Tibial artery (tissue), 4 donors: ENCODE measurements at regions not wholly inside any gene's neighbourhood (a gene's known extent, or its start where the extent isn't known, plus 50 kb on each side); places are given as distances from the start of the nearest gene placed in this dataset.

Experiments
- DNase-seq, 2 donors: peaks; one replicate each; pipeline ENCODE4 v3.0.0-alpha.2; 2019
- H3K27ac ChIP-seq, 2 donors: fragments of 200-600 bp; sonication (generic) in 1 of 2; 1 replicate in 1 of 2; 2 replicates in 1 of 2; pipeline ENCODE4 v1.5.1; 2018 to 2019; ENCODE audit warnings: mild to moderate bottlenecking in 1 of 2
- H3K27me3 ChIP-seq, 2 donors: fragments of 200-600 bp; sonication (generic) in 1 of 2; one replicate each; pipeline versions ENCODE4 v1.5.1 to v1.6.0; 2016 to 2019
- H3K36me3 ChIP-seq, 3 donors: fragments of 200-600 bp; sonication (generic) in 2 of 3; one replicate each; pipeline ENCODE4 v1.5.1; 2016 to 2019; ENCODE audit warnings: mild to moderate bottlenecking in 2 of 3
- H3K4me1 ChIP-seq, 4 donors: fragments of 200-600 bp; sonication (generic) in 2 of 4; 1 replicate in 3 of 4; 2 replicates in 1 of 4; pipeline ENCODE4 v1.5.1; 2016 to 2019
- H3K4me3 ChIP-seq, 2 donors: fragments of 200-600 bp; sonication (generic) in 1 of 2; 1 replicate in 1 of 2; 2 replicates in 1 of 2; pipeline ENCODE4 v1.5.1; 2018 to 2019; ENCODE audit warnings: mild to moderate bottlenecking in 2 of 2
- H3K9me3 ChIP-seq, 3 donors: fragments of 200-600 bp; sonication (generic) in 1 of 3; one replicate each; pipeline ENCODE4 v1.5.1; 2016 to 2019
- CTCF ChIP-seq, 2 experiments: fragments of 200-600 bp in 1 of 2; fragments of 450-650 bp in 1 of 2; IDR thresholded peaks; one replicate each; pipeline ENCODE4 v1.5.1; 2017 to 2019; ENCODE audit warnings: antibody characterized with exemption in 2 of 2, mild to moderate bottlenecking in 1 of 2, moderate library complexity in 1 of 2
- intact Hi-C: fragments of 100-400 bp; cut with DNase I; formaldehyde crosslinking; loops from one replicate; pipeline ENCODE4 v1.15.0; 2023; ENCODE audit warnings: low total_unique reads

GRCh38 chr7:119395024-119395423 lies 878.0 kb upstream of the KCND2 start:
- H3K4me1 ChIP-seq, result no peaks in the 10 kb centered on the region
- no peaks in the 10 kb centered on the region for H3K36me3 ChIP-seq
- no peak for TF ChIP-seq CTCF (IDR thresholded peaks at IDR 0.05)
- H3K27ac ChIP-seq, result no peak overlapping the region
- intact Hi-C loops, result no loop called here
- H3K27me3 ChIP-seq, result no peaks in the 10 kb centered on the region
- H3K4me3 ChIP-seq, result no peak overlapping the region
- DNase-seq, result no peak
- H3K9me3 ChIP-seq, result no peaks in the 10 kb centered on the region

- Histone ChIP-seq H3K4me3 (no peak overlapping the region), H3K36me3 (no peaks in the 10 kb centered on the region), H3K27me3 (no peaks in the 10 kb centered on the region), H3K9me3 (no peaks in the 10 kb centered on the region), H3K4me1 (no peaks in the 10 kb centered on the region), H3K27ac (no peak overlapping the region)
- no peak for TF ChIP-seq CTCF (IDR thresholded peaks at IDR 0.05)
- intact Hi-C loops, result no loop called here
- DNase-seq, result no peak
These were observed 875.8 kb upstream of the KCND2 start for GRCh38 chr7:119397156-119397555.

GRCh38 chr7:119408596-119408995 lies 864.4 kb upstream of the KCND2 start:
- no peak overlapping the region for H3K4me3 ChIP-seq
- no peaks in the 10 kb centered on the region for H3K9me3 ChIP-seq
- H3K4me1 ChIP-seq, result no peaks in the 10 kb centered on the region
- no peak overlapping the region for H3K27ac ChIP-seq
- intact Hi-C loops, result no loop called here
- no peak for TF ChIP-seq CTCF (IDR thresholded peaks at IDR 0.05)
- H3K27me3 ChIP-seq, result no peaks in the 10 kb centered on the region
- H3K36me3 ChIP-seq, result no peaks in the 10 kb centered on the region
- DNase-seq, result no peak

- H3K36me3 ChIP-seq, result no peaks in the 10 kb centered on the region
- H3K4me3 ChIP-seq, result no peak overlapping the region
- TF ChIP-seq CTCF (IDR thresholded peaks at IDR 0.05), result no peak
- no peaks in the 10 kb centered on the region for H3K27me3 ChIP-seq
- intact Hi-C loops, result no loop called here
- H3K27ac ChIP-seq, result no peak overlapping the region
- no peaks in the 10 kb centered on the region for H3K4me1 ChIP-seq
- no peak for DNase-seq
- no peaks in the 10 kb centered on the region for H3K9me3 ChIP-seq
These were observed 859.6 kb upstream of the KCND2 start for GRCh38 chr7:119413314-119413805.

GRCh38 chr7:119415682-119416081 lies 857.3 kb upstream of the KCND2 start:
- Histone ChIP-seq H3K27me3 (no peaks in the 10 kb centered on the region), H3K36me3 (no peaks in the 10 kb centered on the region), H3K4me3 (no peak overlapping the region), H3K27ac (no peak overlapping the region), H3K9me3 (no peaks in the 10 kb centered on the region), H3K4me1 (no peaks in the 10 kb centered on the region)
- TF ChIP-seq CTCF (IDR thresholded peaks at IDR 0.05), result no peak
- intact Hi-C loops, result no loop called here
- DNase-seq, result no peak

- intact Hi-C loops, result no loop called here
- Histone ChIP-seq H3K27me3 (no peaks in the 10 kb centered on the region), H3K27ac (no peak overlapping the region), H3K4me3 (no peak overlapping the region), H3K9me3 (no peaks in the 10 kb centered on the region), H3K36me3 (no peaks in the 10 kb centered on the region), H3K4me1 (no peaks in the 10 kb centered on the region)
- no peak for DNase-seq
- TF ChIP-seq CTCF (IDR thresholded peaks at IDR 0.05), result no peak
These were observed 851.3 kb upstream of the KCND2 start for GRCh38 chr7:119421657-119422056.
